HG03571 (cell line): ENCODE measurements at regions not wholly inside any gene's neighbourhood (a gene's known extent, or its start where the extent isn't known, plus 50 kb on each side); places are given as distances from the start of the nearest gene placed in this dataset.

Source experiments
- ATAC-seq: cut with Tn5 transposase; IDR thresholded peaks from one replicate; pipeline ENCODE4 v1.9.1; 2021; ENCODE audit not compliant: unreplicated experiment

DNA sequence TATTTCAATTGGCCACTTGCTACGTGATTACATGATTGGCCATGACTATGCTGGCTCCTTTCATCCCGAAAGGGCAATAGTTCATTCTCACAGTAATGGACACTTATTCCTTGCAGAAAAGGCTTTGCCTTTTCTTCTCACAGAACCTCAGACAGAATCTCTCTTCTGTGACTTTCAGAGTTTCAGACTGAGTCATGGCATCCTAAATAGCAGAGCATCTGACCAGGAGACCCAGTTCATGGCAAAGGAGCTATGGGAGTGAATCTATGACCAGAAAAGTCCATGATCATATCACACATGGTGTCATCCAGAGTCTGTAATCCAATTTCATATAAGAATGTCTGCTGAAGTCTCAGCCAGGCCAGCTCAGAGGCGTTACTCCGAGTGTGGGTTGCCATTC lies 263.3 kb upstream of the CLNK start:
- no peak for ATAC-seq

- ATAC-seq, result no peak
Observed at GRCh38 chr4:10944321-10944720, 259.8 kb upstream of the CLNK start.

DNA sequence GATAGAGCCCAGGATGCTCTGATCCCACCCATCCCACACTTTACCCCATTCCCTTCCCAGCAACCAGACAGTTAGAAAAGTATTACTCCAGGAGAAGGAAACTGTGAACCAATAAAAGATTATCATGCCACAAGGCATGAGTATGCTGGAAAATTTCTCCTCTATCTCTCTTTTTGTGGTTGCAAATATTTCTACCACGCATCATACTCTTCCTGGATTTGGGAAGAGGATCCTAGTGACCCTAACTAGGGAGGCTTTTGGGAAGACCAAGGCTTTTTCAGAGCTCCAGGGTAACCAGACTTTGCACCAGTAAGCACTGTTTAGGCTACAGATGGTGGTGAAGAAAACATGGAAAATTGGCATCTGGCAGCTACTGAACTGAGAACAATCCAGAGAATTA lies 257.6 kb upstream of the CLNK start:
- no peak for ATAC-seq

- no peak for ATAC-seq
Observed at GRCh38 chr4:10929818-10930217, 245.2 kb upstream of the CLNK start.

GRCh38 chr4:10925996-10926395 lies 241.4 kb upstream of the CLNK start:
- no peak for ATAC-seq

GRCh38 chr4:10924274-10924673 lies 239.7 kb upstream of the CLNK start:
- ATAC-seq, result no peak

- no peak for ATAC-seq
Observed at GRCh38 chr4:10917566-10917965, 233.0 kb upstream of the CLNK start.

DNA sequence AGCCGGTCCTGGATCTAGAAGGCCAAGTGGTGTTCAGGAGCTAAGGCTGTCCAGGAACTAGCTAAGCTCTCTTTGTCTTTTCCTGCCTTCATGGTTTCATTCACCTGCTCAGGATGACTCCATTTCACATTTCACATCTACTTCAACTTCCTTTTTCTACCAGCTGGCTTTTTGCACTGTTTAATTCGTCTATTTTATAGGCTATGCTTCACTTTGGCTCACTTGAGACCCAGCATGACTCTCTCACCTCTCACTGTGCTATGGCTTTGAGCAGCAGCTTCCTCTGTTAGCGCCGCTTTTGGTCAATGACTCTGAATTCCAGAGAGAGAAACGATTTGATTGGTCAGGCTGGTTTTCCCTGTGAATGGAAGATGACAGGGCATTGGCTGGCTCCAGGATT lies 213.5 kb upstream of the CLNK start:
- ATAC-seq, result no peak

DNA sequence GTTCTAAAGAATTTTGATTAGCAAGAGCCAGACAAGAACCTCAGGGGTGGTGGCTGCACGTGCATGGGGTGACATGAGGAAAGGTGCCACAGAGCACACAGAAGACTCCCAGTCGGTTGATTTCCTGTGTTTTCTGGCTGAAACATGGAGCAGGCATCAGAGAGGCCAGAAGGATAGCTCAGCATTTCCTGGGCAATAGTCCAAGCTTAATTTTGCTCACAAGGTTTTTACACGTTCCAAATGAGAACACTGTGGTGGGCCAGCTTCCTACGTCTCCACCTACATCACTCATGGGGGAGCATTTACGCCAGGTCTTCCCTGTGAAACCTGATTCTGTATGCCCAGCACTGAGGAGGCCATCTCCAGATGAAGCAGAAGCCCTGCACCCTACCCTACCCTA lies 212.5 kb upstream of the CLNK start:
- no peak for ATAC-seq

DNA sequence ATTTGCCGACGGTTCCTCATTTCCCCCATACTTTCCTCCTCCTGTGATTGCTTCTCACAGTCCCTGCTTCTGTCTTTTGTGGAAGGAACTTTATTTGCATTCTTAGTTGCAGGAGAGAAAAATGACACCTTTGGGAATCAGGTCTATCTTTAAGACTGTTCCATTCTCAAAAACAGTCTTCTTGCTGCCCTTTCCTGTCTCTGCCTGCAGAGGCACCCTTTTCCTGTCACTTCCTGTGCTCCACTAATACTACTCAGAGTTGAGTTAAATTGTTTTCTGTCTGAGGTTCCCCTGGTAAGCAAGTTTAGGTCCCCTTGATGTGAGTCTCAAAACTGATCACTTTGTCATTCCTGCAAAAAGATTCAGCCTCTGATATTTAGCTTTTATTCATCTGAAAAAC lies 208.8 kb upstream of the CLNK start:
- no peak for ATAC-seq

- ATAC-seq, result no peak
Observed at GRCh38 chr4:10891866-10892265, 207.3 kb upstream of the CLNK start.

- ATAC-seq, result no peak
Observed at GRCh38 chr4:10889819-10890218, 205.3 kb upstream of the CLNK start.

- no peak for ATAC-seq
Observed at GRCh38 chr4:10879411-10880110, 195.0 kb upstream of the CLNK start.

DNA sequence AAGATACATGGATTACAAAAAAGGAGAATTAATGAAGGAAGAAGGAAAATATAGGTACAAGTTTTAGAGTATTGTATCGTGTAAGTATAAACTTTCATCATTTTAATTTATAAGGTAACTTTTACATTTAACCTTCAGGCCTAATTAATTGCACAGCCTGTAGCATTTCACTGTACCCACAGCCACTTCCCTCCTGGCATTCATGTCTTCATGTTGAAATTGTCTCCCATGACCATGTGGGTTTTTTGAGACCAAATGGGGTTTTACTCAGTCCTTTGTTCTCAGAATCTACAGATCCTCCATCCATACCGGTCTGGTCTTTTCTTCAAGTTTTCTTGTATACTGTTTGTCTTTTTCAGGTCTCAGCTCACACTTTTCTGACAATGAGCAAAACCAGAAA lies 194.3 kb upstream of the CLNK start:
- ATAC-seq, result no peak

- no peak for ATAC-seq
Observed at GRCh38 chr4:10877076-10877475, 192.5 kb upstream of the CLNK start.

- no peak for ATAC-seq
Observed at GRCh38 chr4:10875144-10875799, 190.7 kb upstream of the CLNK start.

GRCh38 chr4:10873809-10874208 lies 189.2 kb upstream of the CLNK start:
- no peak for ATAC-seq

DNA sequence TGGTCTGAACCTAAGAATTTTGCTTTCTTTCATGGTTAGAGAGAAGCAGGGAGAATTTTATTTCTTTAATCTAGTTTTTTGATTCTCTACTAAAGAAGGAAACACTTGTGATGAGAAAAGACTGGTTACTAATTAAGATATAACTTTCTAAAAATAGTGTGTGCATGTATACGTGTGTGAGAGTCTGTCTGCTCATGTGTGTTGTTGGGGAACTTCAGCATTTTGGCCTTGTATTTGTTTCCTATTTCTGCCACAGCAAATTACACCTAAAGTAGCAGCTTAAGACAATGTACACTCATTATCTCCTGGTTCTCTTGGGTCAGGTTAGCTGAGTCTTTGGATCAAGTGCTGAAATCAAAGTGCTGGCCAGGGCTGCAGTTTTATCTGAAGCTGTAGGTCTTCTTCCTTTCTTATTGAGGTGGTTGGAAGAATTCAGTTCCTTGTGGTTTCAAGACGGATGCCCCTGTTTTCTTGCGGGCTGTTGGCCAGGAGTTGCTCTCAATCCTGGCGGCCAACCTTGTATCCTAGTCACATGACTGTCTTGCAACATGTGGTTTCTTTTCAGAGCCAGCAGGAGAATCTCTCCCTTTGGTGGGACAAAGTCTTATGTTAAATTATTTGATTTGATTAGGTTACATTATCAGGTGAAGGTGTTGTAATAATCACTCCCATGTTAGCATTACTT lies 188.4 kb upstream of the CLNK start:
- ATAC-seq, result no peak

DNA sequence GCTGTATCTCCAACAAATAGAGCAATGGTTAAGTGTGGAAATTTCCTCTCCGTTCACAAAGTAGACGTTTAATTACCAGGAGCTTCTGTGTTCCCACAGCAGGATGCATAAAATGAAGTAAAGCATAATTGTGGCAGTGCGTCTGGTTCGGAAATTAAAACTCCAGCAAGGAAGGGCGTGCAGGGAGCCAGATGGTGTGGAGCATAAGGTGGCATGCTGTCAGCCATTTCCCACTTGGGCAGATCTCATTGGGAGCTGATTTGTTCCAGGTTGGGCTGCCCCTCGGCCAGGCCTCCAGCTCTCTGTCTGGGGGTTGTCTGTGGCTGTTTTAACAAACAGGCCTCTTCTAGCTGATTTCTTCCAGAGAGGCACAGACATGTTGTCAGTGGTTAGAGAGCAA lies 182.1 kb upstream of the CLNK start:
- no peak for ATAC-seq

DNA sequence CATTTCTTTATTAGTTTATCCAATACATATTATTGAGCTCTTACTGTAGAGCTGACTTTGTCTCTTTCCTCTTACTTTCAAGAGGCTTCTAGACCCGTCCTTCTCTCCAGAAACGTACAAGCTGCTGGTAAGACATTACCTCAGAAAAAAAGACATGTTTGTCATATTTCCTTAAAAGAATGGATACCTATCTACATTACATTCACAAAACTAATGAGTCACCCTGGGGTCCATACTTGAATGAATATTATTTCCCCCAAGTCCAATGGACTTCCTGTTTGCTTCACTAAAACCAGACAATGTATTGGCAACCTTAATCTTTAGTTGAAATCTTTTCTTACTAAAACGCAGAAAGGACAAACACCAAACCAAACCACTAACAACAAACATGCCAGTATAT lies 176.5 kb upstream of the CLNK start:
- no peak for ATAC-seq

GRCh38 chr4:10856271-10856782 lies 171.8 kb upstream of the CLNK start:
- no peak for ATAC-seq

DNA sequence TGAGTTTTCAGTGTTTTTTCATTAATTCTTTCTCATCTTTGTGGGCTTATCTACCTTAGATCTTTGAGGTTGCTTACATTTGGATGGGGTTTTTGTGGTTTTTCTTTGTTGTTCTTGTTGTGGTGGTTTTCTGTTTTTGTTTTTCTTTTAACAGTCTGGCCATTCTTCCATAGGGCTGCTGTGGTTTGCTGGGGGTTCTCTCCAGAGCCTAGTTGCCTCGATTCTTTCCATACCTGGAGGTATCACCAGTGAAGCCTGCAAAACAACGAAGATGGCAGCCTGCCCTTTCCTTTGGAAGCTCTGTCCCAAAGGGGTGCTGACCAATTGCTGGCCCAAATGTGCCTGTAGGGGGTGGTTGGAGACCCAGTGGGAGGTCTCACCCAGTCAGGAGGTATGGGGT lies 168.6 kb upstream of the CLNK start:
- ATAC-seq, result no peak
